Large intestine (tissue), 3 donors: ENCODE measurements at regions not wholly inside any gene's neighbourhood (a gene's known extent, or its start where the extent isn't known, plus 50 kb on each side); places are given as distances from the start of the nearest gene placed in this dataset.
"Not testable (repeated sequence)": the region's sequence is repeated elsewhere in the genome, so short reads cannot be mapped to it uniquely, and the experiment has no call there.

Experiments
- DNase-seq, 2 donors: peaks; one replicate each; pipeline versions ENCODE4 v3.0.0 to v3.0.0-alpha.2; 2013
- H3K27ac ChIP-seq: one replicate; pipeline ENCODE4 v1.5.1; 2013; ENCODE audit warnings: low read length
- H3K27me3 ChIP-seq: 2 replicates; pipeline ENCODE4 v1.6.1; 2013; ENCODE audit warnings: low read length; ENCODE audit not compliant: control insufficient read depth, insufficient read depth
- H3K36me3 ChIP-seq: 2 replicates; pipeline ENCODE4 v1.6.1; 2013; ENCODE audit warnings: low read length; ENCODE audit not compliant: control insufficient read depth, insufficient read depth
- H3K4me1 ChIP-seq: one replicate; pipeline ENCODE4 v1.6.1; 2013; ENCODE audit warnings: low read length; ENCODE audit not compliant: control insufficient read depth, insufficient read depth
- H3K4me3 ChIP-seq: one replicate; pipeline ENCODE4 v1.5.1; 2013; ENCODE audit warnings: low read length
- H3K9me3 ChIP-seq: one replicate; pipeline ENCODE4 v1.6.1; 2013; ENCODE audit warnings: mild to moderate bottlenecking, low read depth, low read length, moderate library complexity; ENCODE audit not compliant: control insufficient read depth
- WGBS: methylation state at CpG from one replicate; pipeline ENCODE4 v1.1.5; 2013; ENCODE audit warnings: low lambda C conversion rate; ENCODE audit not compliant: insufficient coverage; 5-methylcytosine and 5-hydroxymethylcytosine counted together

- Histone ChIP-seq H3K9me3 (no peaks in the 10 kb centered on the region), H3K4me3 (no peak overlapping the region), H3K4me1 (no peaks in the 10 kb centered on the region), H3K36me3 (no peaks in the 10 kb centered on the region), H3K27ac (no peak overlapping the region), H3K27me3 (no peaks in the 10 kb centered on the region)
- WGBS: 80% methylated on average over 1 of the region's 2 CpGs
- no peak for DNase-seq
Observed at GRCh38 chr20:24418731-24419130, 50.7 kb upstream of the SYNDIG1 start.

GRCh38 chr20:24417485-24417884 is 51.9 kb upstream of the SYNDIG1 start:
- no CpG with 5 or more reads among the region's 11 CpGs for WGBS

GRCh38 chr20:24415444-24415843 is 54.0 kb upstream of the SYNDIG1 start:
- H3K27me3 ChIP-seq, DNase-seq, H3K4me3 ChIP-seq, H3K4me1 ChIP-seq, H3K9me3 ChIP-seq, H3K27ac ChIP-seq, H3K36me3 ChIP-seq: not testable (repeated sequence)
- WGBS: no CpG with 5 or more reads among the region's 7 CpGs

More at GRCh38 chr20:24417485-24417884, 51.9 kb upstream of the SYNDIG1 start:
- Histone ChIP-seq H3K27ac (no peak overlapping the region), H3K27me3 (no peaks in the 10 kb centered on the region), H3K9me3 (no peaks in the 10 kb centered on the region), H3K4me1 (no peaks in the 10 kb centered on the region), H3K36me3 (no peaks in the 10 kb centered on the region), H3K4me3 (no peak overlapping the region)
- DNase-seq: no peak

GRCh38 chr20:24411834-24412216 is 57.6 kb upstream of the SYNDIG1 start:
- no peaks in the 10 kb centered on the region for H3K27me3 ChIP-seq
- no peak overlapping the region for H3K27ac ChIP-seq
- no peaks in the 10 kb centered on the region for H3K9me3 ChIP-seq
- no peaks in the 10 kb centered on the region for H3K4me1 ChIP-seq
- no peaks in the 10 kb centered on the region for H3K36me3 ChIP-seq
- H3K4me3 ChIP-seq: no peak overlapping the region
- DNase-seq: no peak
- WGBS: no CpG with 5 or more reads among the region's 6 CpGs

GRCh38 chr20:24411003-24411833 is 58.2 kb upstream of the SYNDIG1 start:
- no peak overlapping the region for H3K27ac ChIP-seq
- H3K4me1 ChIP-seq: no peaks in the 10 kb centered on the region
- 80% methylated on average over 1 of the region's 17 CpGs for WGBS
- H3K9me3 ChIP-seq: no peaks in the 10 kb centered on the region
- H3K27me3 ChIP-seq: no peaks in the 10 kb centered on the region
- no peak for DNase-seq
- no peaks in the 10 kb centered on the region for H3K36me3 ChIP-seq
- H3K4me3 ChIP-seq: no peak overlapping the region

GRCh38 chr20:24407151-24407550 is 62.3 kb upstream of the SYNDIG1 start:
- no peaks in the 10 kb centered on the region for H3K4me1 ChIP-seq
- no peaks in the 10 kb centered on the region for H3K9me3 ChIP-seq
- H3K27me3 ChIP-seq: no peaks in the 10 kb centered on the region
- no peak overlapping the region for H3K27ac ChIP-seq
- H3K36me3 ChIP-seq: no peaks in the 10 kb centered on the region
- 80% methylated on average over 1 of the region's 1 CpG for WGBS
- DNase-seq: no peak
- H3K4me3 ChIP-seq: no peak overlapping the region

- DNase-seq: peak in 1 of 2 donors; percentile 45
- H3K9me3 ChIP-seq: no peaks in the 10 kb centered on the region
- no peak overlapping the region for H3K4me3 ChIP-seq
- 60% methylated on average over 1 of the region's 4 CpGs for WGBS
- no peaks in the 10 kb centered on the region for H3K36me3 ChIP-seq
- H3K27me3 ChIP-seq: no peaks in the 10 kb centered on the region
- no peaks in the 10 kb centered on the region for H3K4me1 ChIP-seq
- H3K27ac ChIP-seq: no peak overlapping the region
Observed at GRCh38 chr20:24406750-24407149, 62.7 kb upstream of the SYNDIG1 start.

GRCh38 chr20:24406251-24406650 is 63.2 kb upstream of the SYNDIG1 start:
- WGBS: no CpG with 5 or more reads among the region's 2 CpGs
- no peak overlapping the region for H3K4me3 ChIP-seq
- no peaks in the 10 kb centered on the region for H3K9me3 ChIP-seq
- no peaks in the 10 kb centered on the region for H3K27me3 ChIP-seq
- no peaks in the 10 kb centered on the region for H3K4me1 ChIP-seq
- DNase-seq: no peak
- H3K36me3 ChIP-seq: no peaks in the 10 kb centered on the region
- no peak overlapping the region for H3K27ac ChIP-seq

- H3K9me3 ChIP-seq: no peaks in the 10 kb centered on the region
- no peaks in the 10 kb centered on the region for H3K27me3 ChIP-seq
- no peak overlapping the region for H3K4me3 ChIP-seq
- no peaks in the 10 kb centered on the region for H3K4me1 ChIP-seq
- no peak overlapping the region for H3K27ac ChIP-seq
- WGBS: no CpG with 5 or more reads among the region's 2 CpGs
- no peaks in the 10 kb centered on the region for H3K36me3 ChIP-seq
- DNase-seq: no peak
Observed at GRCh38 chr20:24405810-24406209, 63.6 kb upstream of the SYNDIG1 start.

- H3K27me3 ChIP-seq: no peaks in the 10 kb centered on the region
- H3K36me3 ChIP-seq: no peaks in the 10 kb centered on the region
- 100% methylated on average over 1 of the region's 1 CpG for WGBS
- H3K4me1 ChIP-seq: no peaks in the 10 kb centered on the region
- no peak overlapping the region for H3K4me3 ChIP-seq
- no peaks in the 10 kb centered on the region for H3K9me3 ChIP-seq
- no peak for DNase-seq
- no peak overlapping the region for H3K27ac ChIP-seq
Observed at GRCh38 chr20:24403406-24403805, 66.0 kb upstream of the SYNDIG1 start.

- H3K36me3 ChIP-seq: no peaks in the 10 kb centered on the region
- no CpG with 5 or more reads among the region's 2 CpGs for WGBS
- H3K27me3 ChIP-seq: no peaks in the 10 kb centered on the region
- H3K4me3 ChIP-seq: no peak overlapping the region
- DNase-seq: no peak
- no peaks in the 10 kb centered on the region for H3K9me3 ChIP-seq
- no peak overlapping the region for H3K27ac ChIP-seq
- no peaks in the 10 kb centered on the region for H3K4me1 ChIP-seq
Observed at GRCh38 chr20:24402188-24402587, 67.2 kb upstream of the SYNDIG1 start.
